Skin epidermis (tissue), 12 donors: ENCODE measurements at regions not wholly inside any gene's neighbourhood (a gene's known extent, or its start where the extent isn't known, plus 50 kb on each side); places are given as distances from the start of the nearest gene placed in this dataset.

Experiments used
- H3K27ac ChIP-seq, 21 experiments: fragments of 200-600 bp; sonication (generic) in 11 of 21; one replicate each; pipeline ENCODE4 v1.5.0; 2020; ENCODE audit warnings: mild to moderate bottlenecking in 3 of 21, inconsistent platforms in 2 of 21, moderate library complexity in 2 of 21
- H3K4me3 ChIP-seq, 7 experiments: fragments of 200-600 bp; sonication (generic) in 2 of 7; one replicate each; pipeline ENCODE4 v1.5.0; 2020; ENCODE audit warnings: inconsistent platforms in 2 of 7, mild to moderate bottlenecking in 2 of 7, moderate library complexity in 1 of 7

GRCh38 chr19:31402529-31403316 lies 53.5 kb upstream of the TSHZ3 start:
- Histone ChIP-seq H3K4me3 (no peak overlapping the region), H3K27ac (no peak overlapping the region)

DNA sequence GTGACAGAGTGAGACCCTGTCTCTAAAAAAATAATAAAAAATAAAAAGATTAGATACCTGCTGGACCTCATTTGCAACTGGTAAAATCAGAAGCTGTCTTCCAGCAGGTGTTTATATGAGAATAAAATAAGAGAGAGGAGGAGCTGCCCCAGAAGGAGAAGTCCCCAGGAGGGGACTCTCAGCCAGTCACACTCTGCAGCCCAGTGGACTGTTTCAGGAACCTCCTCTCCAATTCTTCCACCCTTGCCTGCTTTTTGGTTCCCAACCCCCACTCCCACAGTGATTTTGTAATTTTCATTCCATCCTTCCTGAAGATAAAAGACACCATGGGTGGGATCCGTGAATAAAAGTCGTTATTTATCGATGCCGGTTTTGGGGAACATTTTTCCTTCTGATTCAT lies 56.9 kb upstream of the TSHZ3 start:
- H3K27ac ChIP-seq, result no peak overlapping the region
- no peak overlapping the region for H3K4me3 ChIP-seq

DNA sequence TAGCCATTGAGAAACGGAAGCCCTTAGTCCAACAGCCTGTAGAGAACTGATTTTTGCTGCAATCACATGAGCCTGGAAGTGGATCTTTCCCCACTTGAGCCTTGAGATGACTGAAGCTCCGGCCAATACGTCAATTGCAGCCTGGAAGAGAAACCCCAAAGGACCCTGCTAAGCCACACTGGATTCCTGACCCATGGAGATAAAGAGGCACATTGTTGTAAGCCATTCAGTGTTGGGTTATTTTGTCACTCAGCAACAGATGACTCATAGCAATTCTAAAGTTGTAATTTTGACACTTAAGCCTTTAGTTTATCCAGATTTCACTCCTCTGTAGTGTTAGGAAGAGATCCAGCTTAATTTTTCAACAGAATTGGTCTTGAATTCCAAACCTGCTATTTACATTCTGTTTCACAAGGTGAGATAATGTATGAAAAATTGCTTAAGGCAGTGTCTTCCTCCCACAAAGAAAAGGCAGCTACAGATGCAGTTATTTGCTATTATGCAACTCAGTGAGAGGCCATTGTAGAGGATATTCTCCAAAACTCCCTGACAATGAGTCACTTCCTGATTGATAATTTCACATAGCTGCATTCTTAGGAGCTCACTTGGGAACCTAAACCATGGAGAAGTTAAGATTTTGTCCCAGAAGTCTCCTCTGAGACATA lies 59.4 kb upstream of the TSHZ3 start:
- H3K4me3 ChIP-seq, result no peak overlapping the region
- H3K27ac ChIP-seq, result peak overlapping the region in 8 of 21 experiments; percentile 1 to 47 (median 20)

GRCh38 chr19:31413353-31413752 lies 64.1 kb upstream of the TSHZ3 start:
- H3K4me3 ChIP-seq, result no peak overlapping the region
- H3K27ac ChIP-seq, result no peak overlapping the region

- Histone ChIP-seq H3K4me3 (no peak overlapping the region), H3K27ac (no peak overlapping the region)
These were observed 66.1 kb upstream of the TSHZ3 start for GRCh38 chr19:31415322-31415721.

DNA sequence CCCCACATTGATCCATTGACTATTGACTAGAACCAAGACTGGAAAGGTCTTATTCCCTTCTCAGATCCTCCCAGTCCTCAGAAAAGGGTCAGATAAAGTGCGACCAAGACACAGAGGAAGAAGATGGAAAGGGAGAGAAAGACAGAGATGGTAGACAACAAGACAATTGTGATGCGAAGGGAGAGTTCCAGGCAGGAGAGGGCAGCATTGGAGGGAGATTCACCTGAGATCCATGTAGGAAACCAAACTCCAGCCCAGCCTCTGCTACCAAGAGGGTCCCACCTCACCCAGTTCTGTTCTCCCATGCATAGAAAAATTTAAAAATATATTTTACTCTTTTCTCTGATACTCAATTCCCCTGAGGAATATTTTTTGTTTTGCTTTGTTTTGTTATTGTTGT lies 67.3 kb upstream of the TSHZ3 start:
- H3K4me3 ChIP-seq, result no peak overlapping the region
- H3K27ac ChIP-seq, result no peak overlapping the region

DNA sequence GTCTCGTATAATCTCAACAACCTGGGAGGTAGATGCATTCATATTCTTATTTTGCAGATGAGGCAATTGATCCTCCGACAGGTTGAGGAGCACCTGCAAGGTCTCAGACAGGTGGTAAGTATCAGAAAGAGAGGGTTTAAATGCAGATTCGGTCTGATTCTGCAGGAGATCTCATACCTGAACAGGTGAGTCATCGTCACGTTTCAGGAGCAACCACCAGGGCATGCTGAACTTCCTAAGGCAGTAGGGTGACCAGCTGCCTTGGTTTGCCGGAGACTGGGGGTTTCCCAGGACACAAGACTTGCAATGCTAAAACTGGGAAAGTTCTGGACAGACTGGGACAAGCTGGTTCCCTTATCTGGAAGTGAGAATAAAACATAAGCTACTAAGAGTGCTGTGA lies 68.8 kb upstream of the TSHZ3 start:
- H3K27ac ChIP-seq, result no peak overlapping the region

DNA sequence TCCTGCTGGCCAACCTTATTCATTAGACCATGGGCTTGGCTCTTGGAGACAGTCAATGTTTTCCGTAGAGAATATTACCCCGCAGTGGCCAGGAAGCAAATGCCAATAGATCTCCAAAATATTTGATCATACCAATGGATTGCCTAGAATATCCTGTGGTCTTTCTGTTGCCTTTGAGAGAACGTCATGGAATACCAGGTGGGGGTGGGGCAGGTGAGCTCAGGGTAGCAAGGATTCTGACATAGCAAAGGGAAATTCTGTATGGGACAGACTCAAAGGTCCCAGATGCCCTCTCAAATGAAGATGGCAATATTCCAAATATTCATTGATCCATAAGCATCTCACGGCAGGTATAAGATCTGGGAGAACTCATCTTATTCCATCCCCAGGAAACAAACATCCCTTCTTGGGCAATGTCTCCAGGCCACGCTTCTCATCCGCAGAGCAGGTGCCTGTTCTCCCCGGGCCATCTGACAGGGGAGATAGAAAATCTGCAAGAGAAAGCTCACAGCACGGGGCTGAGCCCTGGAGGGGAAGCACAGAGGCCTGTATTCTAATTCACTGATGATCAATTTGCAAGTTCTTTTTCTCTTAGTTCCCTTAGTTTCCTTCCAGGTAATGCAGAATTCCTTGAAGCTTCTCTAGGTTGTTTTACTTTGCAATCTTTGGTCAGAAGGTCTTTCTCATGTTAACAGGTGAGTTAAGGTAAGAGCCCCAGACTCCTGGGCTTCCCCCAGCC lies 69.6 kb upstream of the TSHZ3 start:
- H3K4me3 ChIP-seq, result no peak overlapping the region
- no peak overlapping the region for H3K27ac ChIP-seq

More for the DNA sequence above, 68.8 kb upstream of the TSHZ3 start:
- no peak overlapping the region for H3K4me3 ChIP-seq

DNA sequence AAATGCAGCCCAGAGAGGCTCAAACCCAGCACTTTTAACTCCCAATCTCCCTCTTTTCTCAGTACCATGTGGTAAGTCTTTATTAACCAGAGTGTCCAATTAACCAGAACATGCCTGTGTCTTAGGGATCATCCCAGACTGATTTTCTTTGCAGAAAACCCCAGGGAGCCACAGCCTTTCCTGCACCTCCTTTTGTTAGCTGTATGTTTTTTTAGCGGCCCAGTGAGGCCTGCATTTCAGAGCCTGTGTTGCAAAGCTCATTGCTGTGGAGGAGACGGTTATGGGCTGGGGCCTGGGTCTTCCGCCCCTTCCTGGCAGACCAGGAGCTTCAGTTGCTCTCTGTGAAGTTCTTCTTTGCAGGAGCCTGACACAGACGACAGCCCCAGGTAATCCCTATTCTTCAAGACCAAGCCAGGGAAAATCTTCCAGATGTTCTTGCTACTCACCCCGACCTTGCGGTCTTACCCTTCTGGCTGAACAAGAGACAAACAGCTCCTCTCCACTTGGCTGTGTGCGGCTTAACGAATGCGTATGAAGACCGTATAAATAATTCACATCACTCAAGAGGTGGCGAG lies 70.7 kb upstream of the TSHZ3 start:
- no peak overlapping the region for H3K4me3 ChIP-seq
- H3K27ac ChIP-seq, result no peak overlapping the region

- no peak overlapping the region for H3K4me3 ChIP-seq
- no peak overlapping the region for H3K27ac ChIP-seq
These were observed 71.8 kb upstream of the TSHZ3 start for GRCh38 chr19:31421082-31421481.

- Histone ChIP-seq H3K4me3 (no peak overlapping the region), H3K27ac (no peak overlapping the region)
These were observed 72.6 kb upstream of the TSHZ3 start for GRCh38 chr19:31421856-31422255.

DNA sequence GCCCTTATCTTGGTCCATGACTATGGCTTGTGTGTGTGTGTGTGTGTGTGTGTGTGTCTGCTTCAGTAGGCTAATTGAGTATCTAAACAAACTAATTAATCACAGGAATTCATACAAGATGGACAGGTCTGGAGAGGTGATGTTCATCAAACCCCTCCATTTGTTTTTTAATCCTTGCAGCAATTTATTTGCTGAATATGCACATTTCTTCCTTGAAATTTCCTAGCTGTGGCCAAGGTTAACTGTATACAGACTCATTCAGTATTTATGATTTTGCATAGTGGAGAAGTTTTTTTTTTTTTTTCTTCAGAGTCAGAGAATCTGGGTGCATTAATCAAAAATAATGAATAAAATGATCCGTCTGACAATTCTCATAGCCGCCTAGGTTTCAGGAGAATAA lies 74.7 kb upstream of the TSHZ3 start:
- no peak overlapping the region for H3K4me3 ChIP-seq

GRCh38 chr19:31424861-31425620 lies 75.8 kb upstream of the TSHZ3 start:
- no peak overlapping the region for H3K4me3 ChIP-seq
- H3K27ac ChIP-seq, result no peak overlapping the region

More for the DNA sequence above, 74.7 kb upstream of the TSHZ3 start:
- no peak overlapping the region for H3K27ac ChIP-seq

DNA sequence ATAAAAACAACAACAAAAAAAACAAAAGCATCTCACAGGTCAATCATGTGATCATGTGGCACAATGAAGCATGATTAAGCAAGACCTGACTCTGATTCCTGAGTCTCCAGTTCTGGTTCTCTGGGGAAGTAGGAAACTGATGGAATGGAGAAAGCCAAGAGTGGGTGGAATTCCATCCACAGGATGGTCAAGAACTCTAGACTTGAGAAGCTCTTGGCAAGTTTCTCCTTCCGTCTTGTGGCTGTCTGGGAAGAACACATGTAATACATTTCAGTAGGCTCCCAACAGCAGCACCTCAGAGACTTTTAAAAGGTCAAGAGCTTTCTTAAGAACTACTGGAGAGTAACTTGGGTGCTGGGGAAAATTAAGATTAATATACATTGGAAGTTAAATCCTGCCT lies 78.6 kb upstream of the TSHZ3 start:
- Histone ChIP-seq H3K27ac (no peak overlapping the region), H3K4me3 (no peak overlapping the region)

GRCh38 chr19:31430381-31430780 lies 81.1 kb upstream of the TSHZ3 start:
- no peak overlapping the region for H3K27ac ChIP-seq
- H3K4me3 ChIP-seq, result no peak overlapping the region

- no peak overlapping the region for H3K4me3 ChIP-seq
These were observed 83.1 kb upstream of the TSHZ3 start for GRCh38 chr19:31432201-31432810.

DNA sequence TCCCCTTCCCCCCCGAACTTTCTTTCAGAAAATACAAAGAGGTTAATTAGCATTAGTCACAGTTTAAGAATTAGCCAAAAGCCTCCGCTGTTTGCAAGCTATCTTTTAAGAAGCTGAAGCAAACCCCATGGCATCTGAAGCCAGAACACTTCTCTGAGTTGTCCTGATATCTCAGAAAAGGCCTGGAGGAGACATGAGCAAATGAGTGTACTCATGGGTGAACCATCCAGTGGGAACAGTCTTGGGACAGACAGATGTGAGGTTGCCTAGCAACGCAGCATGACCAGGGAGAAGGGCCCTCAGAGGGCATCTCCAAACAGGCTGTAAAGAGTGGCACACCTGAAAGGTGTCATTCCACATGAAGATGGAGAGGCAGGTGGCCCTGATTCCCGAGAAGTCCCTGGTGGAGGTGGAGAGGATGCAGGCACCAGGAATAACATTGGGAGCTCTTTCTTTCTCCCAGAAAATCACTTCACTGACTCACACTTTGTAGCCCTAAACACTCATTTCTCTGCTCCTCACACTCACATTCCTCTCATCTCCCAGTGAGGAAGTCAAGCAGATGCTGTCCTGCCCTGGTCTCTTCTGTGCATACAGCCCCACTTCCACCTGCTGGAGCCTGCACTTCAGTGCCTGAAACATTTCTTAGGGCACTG lies 87.0 kb upstream of the TSHZ3 start:
- Histone ChIP-seq H3K4me3 (no peak overlapping the region), H3K27ac (no peak overlapping the region)

More at GRCh38 chr19:31432201-31432810, 83.1 kb upstream of the TSHZ3 start:
- no peak overlapping the region for H3K27ac ChIP-seq

GRCh38 chr19:31438401-31439269 lies 89.4 kb upstream of the TSHZ3 start:
- H3K27ac ChIP-seq, result no peak overlapping the region
- H3K4me3 ChIP-seq, result no peak overlapping the region
